Activated CD4-positive, alpha-beta memory T cell treated with anti-CD3 and anti-CD28 coated beads, Interleukin-2, amount 10 ng/mL, durations not matched to agents 7 days and 5 days (primary cell): ENCODE measurements at regions not wholly inside any gene's neighbourhood (a gene's known extent, or its start where the extent isn't known, plus 50 kb on each side); places are given as distances from the start of the nearest gene placed in this dataset.
A peak's percentile ranks its signal among the peaks of the same experiment; 100 is the strongest.

Experiments used
- CTCF ChIA-PET: fragments of 350-600 bp; sonication (Branson Sonifier 250); formaldehyde crosslinking; loops from one replicate; lab custom pipeline; 2021; ENCODE audit warnings: antibody characterized with exemption, inconsistent platforms; lab: Charles Lee
- POLR2A ChIA-PET: fragments of 350-600 bp; sonication (Branson Sonifier 250); formaldehyde crosslinking; loops from one replicate; lab custom pipeline; 2021; ENCODE audit warnings: antibody characterized with exemption; lab: Charles Lee
- DNase-seq: peaks from one replicate; pipeline ENCODE4 v3.0.0-alpha.2; 2020
- H3K27ac Mint-ChIP-seq: one replicate; pipeline ENCODE4 v1.8.0; 2021; ENCODE audit warnings: mild to moderate bottlenecking, mixed read lengths
- H3K27me3 Mint-ChIP-seq: one replicate; pipeline ENCODE4 v1.8.0; 2021; ENCODE audit warnings: mixed read lengths
- H3K36me3 Mint-ChIP-seq: one replicate; pipeline ENCODE4 v1.8.0; 2021; ENCODE audit warnings: low read depth, mixed read lengths
- H3K4me1 Mint-ChIP-seq: one replicate; pipeline ENCODE4 v1.8.0; 2021; ENCODE audit warnings: mixed read lengths
- H3K4me3 Mint-ChIP-seq: one replicate; pipeline ENCODE4 v1.8.0; 2021; ENCODE audit warnings: mild to moderate bottlenecking, mixed read lengths
- H3K9me3 Mint-ChIP-seq: one replicate; pipeline ENCODE4 v1.8.0; 2021; ENCODE audit warnings: mixed read lengths

- no peak overlapping the region for H3K4me3 Mint-ChIP-seq
Measured at GRCh38 chr3:18772699-18773305, 347.7 kb upstream of the SATB1 start.

GRCh38 chr3:18771931-18772330, 346.8 kb upstream of the SATB1 start:
- peaks cover 4% of the 10 kb centered on the region for H3K27me3 Mint-ChIP-seq
- H3K9me3 Mint-ChIP-seq = no peaks in the 10 kb centered on the region
- CTCF ChIA-PET = no interaction called here
- no peak for DNase-seq
- no peak overlapping the region for H3K4me3 Mint-ChIP-seq
- POLR2A ChIA-PET = no interaction called here
- H3K27ac Mint-ChIP-seq = no peak overlapping the region
- H3K4me1 Mint-ChIP-seq = peaks cover 6% of the 10 kb centered on the region
- no peaks in the 10 kb centered on the region for H3K36me3 Mint-ChIP-seq

More at GRCh38 chr3:18772699-18773305, 347.7 kb upstream of the SATB1 start:
- Mint-ChIP-seq H3K27ac (no peak overlapping the region), H3K27me3 (peaks cover 4% of the 10 kb centered on the region), H3K36me3 (no peaks in the 10 kb centered on the region), H3K4me1 (peaks cover 6% of the 10 kb centered on the region), H3K9me3 (no peaks in the 10 kb centered on the region)
- CTCF ChIA-PET = no interaction called here
- POLR2A ChIA-PET = no interaction called here
- DNase-seq = no peak

GRCh38 chr3:18770800-18771199, 345.7 kb upstream of the SATB1 start:
- no peaks in the 10 kb centered on the region for H3K9me3 Mint-ChIP-seq
- POLR2A ChIA-PET = no interaction called here
- no peak overlapping the region for H3K27ac Mint-ChIP-seq
- H3K36me3 Mint-ChIP-seq = no peaks in the 10 kb centered on the region
- H3K4me3 Mint-ChIP-seq = no peak overlapping the region
- H3K27me3 Mint-ChIP-seq = peaks cover 4% of the 10 kb centered on the region
- peaks cover 6% of the 10 kb centered on the region for H3K4me1 Mint-ChIP-seq
- CTCF ChIA-PET = no interaction called here
- DNase-seq = no peak

GRCh38 chr3:18767756-18768303, 342.7 kb upstream of the SATB1 start:
- H3K9me3 Mint-ChIP-seq = no peaks in the 10 kb centered on the region
- POLR2A ChIA-PET = no interaction called here
- H3K4me3 Mint-ChIP-seq = no peak overlapping the region

GRCh38 chr3:18766974-18767373, 341.8 kb upstream of the SATB1 start:
- Mint-ChIP-seq H3K36me3 (no peaks in the 10 kb centered on the region), H3K27me3 (peaks cover 3% of the 10 kb centered on the region), H3K4me1 (peaks cover 6% of the 10 kb centered on the region), H3K27ac (no peak overlapping the region), H3K4me3 (no peak overlapping the region), H3K9me3 (no peaks in the 10 kb centered on the region)
- DNase-seq = no peak
- ChIA-PET CTCF (no interaction called here), POLR2A (no interaction called here)

More at GRCh38 chr3:18767756-18768303, 342.7 kb upstream of the SATB1 start:
- Mint-ChIP-seq H3K27ac (no peak overlapping the region), H3K36me3 (no peaks in the 10 kb centered on the region), H3K4me1 (peaks cover 6% of the 10 kb centered on the region), H3K27me3 (peaks cover 4% of the 10 kb centered on the region)
- CTCF ChIA-PET = no interaction called here
- no peak for DNase-seq

- CTCF ChIA-PET = no interaction called here
- Mint-ChIP-seq H3K4me3 (no peak overlapping the region), H3K4me1 (peaks cover 2% of the 10 kb centered on the region), H3K27ac (no peak overlapping the region), H3K36me3 (no peaks in the 10 kb centered on the region), H3K27me3 (no peaks in the 10 kb centered on the region), H3K9me3 (no peaks in the 10 kb centered on the region)
- POLR2A ChIA-PET = no interaction called here
- DNase-seq = no peak
Measured at GRCh38 chr3:18765662-18766061, 340.5 kb upstream of the SATB1 start.

- ChIA-PET CTCF (no interaction called here), POLR2A (no interaction called here)
- Mint-ChIP-seq H3K27me3 (no peaks in the 10 kb centered on the region), H3K36me3 (no peaks in the 10 kb centered on the region), H3K27ac (no peak overlapping the region), H3K4me3 (no peak overlapping the region), H3K4me1 (no peaks in the 10 kb centered on the region), H3K9me3 (no peaks in the 10 kb centered on the region)
- DNase-seq = no peak
Measured at GRCh38 chr3:18765161-18765560, 340.0 kb upstream of the SATB1 start.

GRCh38 chr3:18761530-18761929, 336.4 kb upstream of the SATB1 start:
- Mint-ChIP-seq H3K9me3 (no peaks in the 10 kb centered on the region), H3K27me3 (no peaks in the 10 kb centered on the region), H3K36me3 (peaks cover 8% of the 10 kb centered on the region), H3K4me1 (peaks cover 20% of the 10 kb centered on the region), H3K27ac (no peak overlapping the region), H3K4me3 (no peak overlapping the region)
- no peak for DNase-seq
- ChIA-PET POLR2A (interaction anchor here (2.6 kb wide), 1 partner anchor 316 kb away, joined by 10 read pairs; no protein-coding TSS in a partner anchor), CTCF (interaction anchor here (1.0 kb wide), 1 partner anchor 13 kb away, joined by 3 read pairs; no protein-coding TSS in a partner anchor)

- H3K27ac Mint-ChIP-seq = peak overlapping the region; percentile 40
- H3K27me3 Mint-ChIP-seq = no peaks in the 10 kb centered on the region
- peaks cover 2% of the 10 kb centered on the region for H3K9me3 Mint-ChIP-seq
- DNase-seq = no peak
- ChIA-PET POLR2A (interaction anchor here (0.6 to 2.9 kb wide), 19 partner anchors 10 to 356 kb away, joined by 3 to 22 read pairs (median 4); no protein-coding TSS in a partner anchor), CTCF (interaction anchor here (0.7 to 2.8 kb wide), 46 partner anchors 9 to 398 kb away, joined by 3 to 46 read pairs (median 4); no protein-coding TSS in a partner anchor)
- H3K4me1 Mint-ChIP-seq = peaks cover 36% of the 10 kb centered on the region
- H3K36me3 Mint-ChIP-seq = peaks cover 10% of the 10 kb centered on the region
- no peak overlapping the region for H3K4me3 Mint-ChIP-seq
Measured at GRCh38 chr3:18758047-18758704, 333.0 kb upstream of the SATB1 start.

- DNase-seq = no peak
- Mint-ChIP-seq H3K36me3 (peaks cover 10% of the 10 kb centered on the region), H3K27me3 (no peaks in the 10 kb centered on the region), H3K27ac (peak overlapping the region; percentile 40), H3K4me1 (peaks cover 40% of the 10 kb centered on the region), H3K4me3 (no peak overlapping the region), H3K9me3 (peaks cover 2% of the 10 kb centered on the region)
- ChIA-PET POLR2A (interaction anchor here (0.6 to 2.9 kb wide), 20 partner anchors 9 to 355 kb away, joined by 3 to 22 read pairs (median 4); no protein-coding TSS in a partner anchor), CTCF (interaction anchor here (0.7 to 2.8 kb wide), 44 partner anchors 8 to 397 kb away, joined by 3 to 46 read pairs (median 4); no protein-coding TSS in a partner anchor)
Measured at GRCh38 chr3:18757476-18757875, 332.3 kb upstream of the SATB1 start.

GRCh38 chr3:18752273-18752934, 327.3 kb upstream of the SATB1 start:
- H3K27me3 Mint-ChIP-seq = no peaks in the 10 kb centered on the region
- H3K27ac Mint-ChIP-seq = no peak overlapping the region
- ChIA-PET POLR2A (no interaction called here), CTCF (no interaction called here)
- peaks cover 18% of the 10 kb centered on the region for H3K36me3 Mint-ChIP-seq
- peaks cover 2% of the 10 kb centered on the region for H3K9me3 Mint-ChIP-seq
- H3K4me3 Mint-ChIP-seq = no peak overlapping the region
- H3K4me1 Mint-ChIP-seq = peaks cover 44% of the 10 kb centered on the region
- DNase-seq = no peak

GRCh38 chr3:18751514-18751913, 326.4 kb upstream of the SATB1 start:
- Mint-ChIP-seq H3K4me3 (no peak overlapping the region), H3K4me1 (peaks cover 42% of the 10 kb centered on the region)
- CTCF ChIA-PET = no interaction called here

GRCh38 chr3:18747383-18747782, 322.2 kb upstream of the SATB1 start:
- ChIA-PET POLR2A (interaction anchor here (1.0 to 1.8 kb wide), 5 partner anchors 11 to 309 kb away, joined by 3 to 5 read pairs (median 3); no protein-coding TSS in a partner anchor), CTCF (interaction anchor here (1.2 to 1.5 kb wide), 2 partner anchors 11 to 27 kb away, joined by 3 to 7 read pairs; no protein-coding TSS in a partner anchor)
- no peak overlapping the region for H3K4me3 Mint-ChIP-seq
- peaks cover 19% of the 10 kb centered on the region for H3K36me3 Mint-ChIP-seq
- peaks cover 56% of the 10 kb centered on the region for H3K4me1 Mint-ChIP-seq
- no peak overlapping the region for H3K27ac Mint-ChIP-seq
- H3K9me3 Mint-ChIP-seq = peaks cover 2% of the 10 kb centered on the region
- no peaks in the 10 kb centered on the region for H3K27me3 Mint-ChIP-seq
- DNase-seq = no peak

More at GRCh38 chr3:18751514-18751913, 326.4 kb upstream of the SATB1 start:
- Mint-ChIP-seq H3K36me3 (peaks cover 16% of the 10 kb centered on the region), H3K27ac (no peak overlapping the region), H3K9me3 (peaks cover 4% of the 10 kb centered on the region), H3K27me3 (no peaks in the 10 kb centered on the region)
- no peak for DNase-seq
- POLR2A ChIA-PET = no interaction called here
